ENCODE measurements at regions not wholly inside any gene's neighbourhood (a gene's known extent, or its start where the extent isn't known, plus 50 kb on each side); places are given as distances from the start of the nearest gene placed in this dataset.
"Not testable (repeated sequence)": the region's sequence is repeated elsewhere in the genome, so short reads cannot be mapped to it uniquely, and the experiment has no call there.

DNA sequence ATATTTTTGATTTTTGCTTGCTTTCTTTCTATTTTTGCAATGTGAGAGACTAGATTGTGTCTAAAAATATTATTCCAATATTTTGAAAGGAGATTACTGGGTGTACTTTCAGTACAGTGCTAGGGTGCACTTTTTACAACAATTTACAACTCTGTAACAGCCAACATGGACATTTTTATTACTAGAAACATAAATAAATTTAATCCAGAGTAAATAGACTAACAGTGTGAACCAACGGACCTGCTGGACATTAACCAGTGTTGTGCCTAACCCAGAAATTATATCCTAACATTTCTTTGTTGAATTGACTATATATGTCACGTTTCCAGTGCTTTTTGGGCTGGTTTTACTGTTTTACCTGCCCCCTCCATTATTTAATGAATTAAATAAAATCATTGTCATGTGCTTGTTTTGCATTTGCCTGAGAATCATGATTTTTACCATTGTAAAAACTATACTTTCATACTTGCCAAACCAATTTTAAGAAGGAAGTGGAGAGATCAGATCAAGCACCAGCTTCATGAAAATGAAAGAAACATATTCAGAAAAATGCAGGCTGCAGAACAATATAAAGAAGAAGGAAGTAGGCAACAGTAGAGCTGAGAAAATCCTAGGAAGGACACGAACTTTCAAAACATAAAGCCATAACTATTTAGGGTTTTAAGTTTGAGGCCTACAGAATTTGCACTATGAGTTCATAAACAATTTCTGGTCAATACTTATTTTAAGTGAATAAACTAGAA is 400.8 kb upstream of the PIK3R1 start:
- no peak for DNase-seq (ENCODE audit: low read depth in 2 of 2)

DNA sequence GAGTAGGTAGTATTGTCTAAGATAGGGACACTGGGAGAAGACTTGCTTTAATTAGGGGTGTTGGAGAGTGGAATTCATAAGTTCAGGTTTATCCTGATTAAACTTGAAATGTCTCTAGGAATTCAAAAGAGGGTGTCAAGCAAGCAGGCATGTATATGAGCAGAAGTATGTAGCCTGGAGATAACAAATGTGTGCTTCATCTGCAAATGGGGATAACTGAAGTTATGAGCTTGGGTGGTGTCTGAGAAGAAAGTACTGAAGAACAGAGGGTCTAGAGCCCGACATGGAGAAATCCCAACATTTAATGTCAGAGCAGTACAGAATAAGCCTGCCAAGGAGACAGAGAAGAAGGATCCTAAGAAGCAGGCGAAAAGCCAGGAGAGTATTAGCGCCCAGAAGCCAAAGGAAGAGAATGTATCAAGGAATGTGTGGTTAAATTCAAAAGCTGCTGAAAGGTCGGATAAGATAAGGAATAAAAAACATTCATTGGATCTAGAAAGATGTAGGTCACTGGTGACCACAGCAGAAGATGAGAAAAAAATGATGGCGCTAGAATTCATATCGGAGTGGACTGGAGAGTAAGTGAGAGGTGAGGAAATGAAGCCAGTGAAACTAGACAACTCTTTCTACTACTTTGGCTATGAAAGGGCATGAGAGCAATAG is 401.5 kb upstream of the PIK3R1 start:
- no peak for DNase-seq (ENCODE audit: low read depth in 2 of 2)

GRCh38 chr5:67809589-67809988 is 406.0 kb upstream of the PIK3R1 start:
- DNase-seq (ENCODE audit: low read depth in 2 of 2), result no peak

- DNase-seq (ENCODE audit: low read depth in 2 of 2), result no peak
Measured at GRCh38 chr5:67808340-67808739, 407.2 kb upstream of the PIK3R1 start.

DNA sequence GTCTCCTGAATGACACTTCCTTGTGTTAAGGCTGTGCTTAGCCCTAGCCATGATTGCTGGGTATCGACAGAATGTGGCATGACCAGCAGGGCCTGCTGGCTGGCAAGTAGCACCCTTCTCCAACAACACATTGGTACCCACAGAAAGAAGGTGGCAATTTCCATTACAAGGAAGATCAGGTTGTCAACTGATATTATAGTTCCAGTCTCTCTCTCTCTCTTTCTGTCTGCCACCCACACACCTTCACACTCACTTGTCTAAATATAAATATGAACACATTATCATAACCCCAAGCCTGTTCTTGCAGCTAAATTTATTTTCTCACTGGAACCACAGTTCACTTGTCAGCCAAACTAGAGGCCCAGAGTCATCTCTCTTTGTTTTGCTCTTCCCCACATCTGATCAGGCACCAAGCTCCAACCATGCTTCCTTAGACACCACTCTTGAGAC is 408.1 kb upstream of the PIK3R1 start:
- no peak for DNase-seq (ENCODE audit: low read depth in 2 of 2)

- DNase-seq (ENCODE audit: low read depth in 2 of 2), result no peak
Measured at GRCh38 chr5:67806654-67807438, 408.7 kb upstream of the PIK3R1 start.

DNA sequence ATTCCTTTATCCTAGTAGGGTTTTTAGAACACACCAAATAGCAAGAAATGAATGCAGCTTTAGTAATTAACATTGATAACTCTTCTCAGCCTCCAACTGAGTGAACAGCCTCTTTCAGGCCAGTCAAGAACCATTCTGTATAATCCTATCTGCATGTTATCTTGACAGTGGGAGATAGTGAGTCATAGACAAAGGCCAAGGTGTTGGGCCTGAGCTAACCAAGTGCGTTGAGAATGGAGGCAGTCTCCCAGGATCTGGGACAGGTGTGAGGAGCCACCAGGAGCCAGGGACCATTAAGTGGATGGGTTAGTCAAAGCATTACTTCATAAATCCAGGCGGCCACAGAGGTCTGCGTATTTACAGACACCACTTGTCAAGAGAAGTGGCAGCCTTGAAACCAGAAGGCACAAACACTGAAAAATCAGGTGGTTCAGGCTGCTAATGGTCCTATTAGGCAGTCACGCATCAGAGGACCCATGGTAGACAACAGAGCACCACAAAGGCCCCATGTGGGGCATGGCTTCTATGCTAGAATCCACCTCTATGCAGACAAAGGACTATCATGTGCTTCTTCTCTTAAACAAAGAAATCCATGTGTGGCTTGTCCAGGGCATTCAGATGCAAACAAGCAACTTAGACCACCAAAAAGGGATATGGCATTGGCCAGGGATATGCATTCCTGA is 409.7 kb upstream of the PIK3R1 start:
- no peak for DNase-seq (ENCODE audit: low read depth in 2 of 2)

- DNase-seq (ENCODE audit: low read depth in 2 of 2), result no peak
Measured at GRCh38 chr5:67802766-67803165, 412.8 kb upstream of the PIK3R1 start.

GRCh38 chr5:67799732-67800234 is 415.8 kb upstream of the PIK3R1 start:
- DNase-seq (ENCODE audit: low read depth in 2 of 2), result no peak

DNA sequence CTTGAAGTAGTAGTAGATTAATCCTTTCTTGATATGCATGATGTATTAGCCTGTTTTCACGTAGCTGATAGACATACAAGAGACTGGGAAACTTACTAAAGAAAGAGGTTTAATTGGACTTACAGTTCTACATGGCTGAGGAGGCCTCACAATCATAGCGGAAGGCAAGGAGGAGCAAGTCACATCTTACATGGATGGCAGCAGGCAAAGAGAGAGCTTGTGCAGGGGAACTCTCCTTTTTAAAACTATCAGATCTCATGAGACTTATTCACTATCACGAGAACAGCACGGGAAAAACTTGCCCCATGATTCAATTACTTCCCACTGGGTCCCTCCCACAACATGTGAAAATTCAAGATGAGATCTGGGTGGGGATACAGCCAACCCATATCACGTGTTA is 417.1 kb upstream of the PIK3R1 start:
- not testable (repeated sequence) for DNase-seq (ENCODE audit: low read depth in 2 of 2)

GRCh38 chr5:67795781-67796477 is 419.6 kb upstream of the PIK3R1 start:
- DNase-seq (ENCODE audit: low read depth in 2 of 2), result no peak

- no peak for DNase-seq (ENCODE audit: low read depth in 2 of 2)
Measured at GRCh38 chr5:67793966-67794365, 421.6 kb upstream of the PIK3R1 start.

GRCh38 chr5:67793418-67793817 is 422.1 kb upstream of the PIK3R1 start:
- no peak for DNase-seq (ENCODE audit: low read depth in 2 of 2)

DNA sequence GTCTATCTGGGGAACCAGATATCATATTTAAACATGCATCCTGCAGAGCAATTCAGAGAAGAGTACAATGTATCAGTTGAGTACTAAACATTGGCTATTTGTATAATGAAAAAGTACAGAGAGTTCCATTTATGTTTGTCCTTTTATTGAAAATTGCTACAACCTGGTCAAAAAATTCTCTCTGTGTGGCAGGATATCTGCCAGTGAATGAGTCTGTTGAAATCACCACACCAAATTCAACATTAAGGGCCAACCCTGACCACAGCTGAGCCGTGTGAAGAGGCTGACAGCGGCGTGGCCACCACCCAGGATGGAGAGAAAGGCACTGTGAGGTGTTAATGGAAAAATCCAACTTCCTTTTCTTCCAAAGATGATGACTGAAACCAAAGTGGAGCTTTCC is 422.7 kb upstream of the PIK3R1 start:
- DNase-seq (ENCODE audit: low read depth in 2 of 2), result no peak

GRCh38 chr5:67790390-67790789 is 425.2 kb upstream of the PIK3R1 start:
- DNase-seq (ENCODE audit: low read depth in 2 of 2), result no peak

- DNase-seq (ENCODE audit: low read depth in 2 of 2), result not testable (repeated sequence)
Measured at GRCh38 chr5:67779893-67780623, 435.5 kb upstream of the PIK3R1 start.

DNA sequence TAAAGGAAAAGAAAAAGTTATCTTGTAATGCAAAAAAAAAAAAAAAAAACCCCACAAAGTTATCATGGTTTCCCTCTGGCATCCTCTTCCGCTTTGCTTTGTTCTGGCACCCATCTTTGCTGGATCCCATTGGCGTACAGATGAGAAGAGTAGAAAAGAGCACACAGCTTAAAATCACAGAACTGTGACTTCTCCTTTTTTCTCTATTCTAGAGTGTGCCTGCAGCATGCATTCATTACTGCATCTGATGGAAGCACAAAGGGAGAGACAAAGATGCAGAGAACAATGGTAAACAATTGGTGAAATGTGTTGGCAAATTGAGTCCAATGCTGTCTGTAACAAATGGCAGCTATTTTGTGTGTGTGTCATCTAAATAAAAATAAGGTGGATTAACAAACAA is 440.8 kb upstream of the PIK3R1 start:
- no peak for DNase-seq (ENCODE audit: low read depth in 2 of 2)

DNA sequence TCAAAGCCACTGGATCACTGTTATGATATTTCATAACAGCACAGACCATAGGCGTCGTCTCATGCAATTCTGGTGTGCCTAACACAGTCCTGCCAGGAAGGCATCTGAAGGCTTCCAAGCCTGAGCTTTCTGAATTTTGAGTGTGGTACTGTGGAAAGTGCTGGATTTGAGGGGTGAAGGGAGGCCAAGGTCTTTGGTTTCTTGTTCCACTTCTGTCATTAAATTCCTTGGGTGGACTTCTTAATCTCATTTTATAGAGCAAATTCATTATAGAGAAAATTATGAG is 441.3 kb upstream of the PIK3R1 start:
- DNase-seq (ENCODE audit: low read depth in 2 of 2), result no peak

- DNase-seq (ENCODE audit: low read depth in 2 of 2), result no peak
Measured at GRCh38 chr5:67773411-67774266, 441.9 kb upstream of the PIK3R1 start.

- DNase-seq (ENCODE audit: low read depth in 2 of 2), result no peak
Measured at GRCh38 chr5:67771791-67772190, 443.8 kb upstream of the PIK3R1 start.

All from activated CD4-positive, alpha-beta T cell treated with anti-CD3 and anti-CD28 coated beads for 24 hours (primary cell).